GM18507 (cell line): ENCODE measurements at regions not wholly inside any gene's neighbourhood (a gene's known extent, or its start where the extent isn't known, plus 50 kb on each side); places are given as distances from the start of the nearest gene placed in this dataset.

Experiments used
- DNase-seq: peaks from one replicate; pipeline ENCODE4 v3.0.0; 2011; ENCODE audit warnings: low read depth; ENCODE audit not compliant: insufficient read length; ENCODE audit errors: extremely low spot score
- FAIRE-seq: peaks from 2 replicates; lab custom pipeline; 2011; peaks lifted over from hg19 to GRCh38; lab: Jason Lieb, UNC

GRCh38 chr12:58293308-58293982 is 352.1 kb downstream of the ATP23 start:
- FAIRE-seq (no peak), DNase-seq (no peak)

GRCh38 chr12:58295268-58295667 is 353.9 kb downstream of the ATP23 start:
- DNase-seq = no peak
- no peak for FAIRE-seq

GRCh38 chr12:58296863-58297262 is 355.5 kb downstream of the ATP23 start:
- no peak for FAIRE-seq
- no peak for DNase-seq

GRCh38 chr12:58298803-58299202 is 357.4 kb downstream of the ATP23 start:
- no peak for FAIRE-seq
- no peak for DNase-seq

- FAIRE-seq (no peak), DNase-seq (no peak)
These were observed 358.0 kb downstream of the ATP23 start for GRCh38 chr12:58299371-58299770.

- no peak for FAIRE-seq
- DNase-seq = no peak
These were observed 359.8 kb downstream of the ATP23 start for GRCh38 chr12:58301038-58301729.

GRCh38 chr12:58301730-58302122 is 360.4 kb downstream of the ATP23 start:
- FAIRE-seq = no peak
- DNase-seq = no peak

- DNase-seq = no peak
- no peak for FAIRE-seq
These were observed 361.2 kb downstream of the ATP23 start for GRCh38 chr12:58302487-58303011.

- DNase-seq (no peak), FAIRE-seq (no peak)
These were observed 365.1 kb downstream of the ATP23 start for GRCh38 chr12:58306266-58307000.

GRCh38 chr12:58309806-58310205 is 368.4 kb downstream of the ATP23 start:
- FAIRE-seq = no peak
- DNase-seq = no peak

GRCh38 chr12:58310368-58310767 is 369.0 kb downstream of the ATP23 start:
- no peak for DNase-seq
- FAIRE-seq = no peak

GRCh38 chr12:58310809-58311622 is 369.6 kb downstream of the ATP23 start:
- DNase-seq (no peak), FAIRE-seq (no peak)

- no peak for DNase-seq
- FAIRE-seq = no peak
These were observed 371.9 kb downstream of the ATP23 start for GRCh38 chr12:58313091-58313855.

- DNase-seq (no peak), FAIRE-seq (no peak)
These were observed 373.2 kb downstream of the ATP23 start for GRCh38 chr12:58314610-58315009.

GRCh38 chr12:58316926-58317325 is 375.6 kb downstream of the ATP23 start:
- DNase-seq = no peak
- FAIRE-seq = no peak

GRCh38 chr12:58321414-58321813 is 380.0 kb downstream of the ATP23 start:
- DNase-seq (no peak), FAIRE-seq (no peak)

- no peak for DNase-seq
- FAIRE-seq = no peak
These were observed 382.3 kb downstream of the ATP23 start for GRCh38 chr12:58323676-58324075.

- FAIRE-seq (no peak), DNase-seq (no peak)
These were observed 384.2 kb downstream of the ATP23 start for GRCh38 chr12:58325561-58325960.

GRCh38 chr12:58326534-58326933 is 385.2 kb downstream of the ATP23 start:
- FAIRE-seq (no peak), DNase-seq (no peak)
